Uterus (tissue), 3 donors: ENCODE measurements at regions not wholly inside any gene's neighbourhood (a gene's known extent, or its start where the extent isn't known, plus 50 kb on each side); places are given as distances from the start of the nearest gene placed in this dataset.
"Not testable (repeated sequence)": the region's sequence is repeated elsewhere in the genome, so short reads cannot be mapped to it uniquely, and the experiment has no call there.

ENCODE experiments used
- DNase-seq, 2 donors: peaks; one replicate each; pipeline ENCODE4 v3.0.0-alpha.2; 2019 to 2020
- H3K27ac ChIP-seq, 2 donors: fragments of 200-600 bp; sonication (generic); 1 replicate in 1 of 2; 2 replicates in 1 of 2; pipeline ENCODE4 v1.5.1; 2016 to 2018
- H3K27me3 ChIP-seq, 2 donors: fragments of 200-600 bp; sonication (generic); one replicate each; pipeline ENCODE4 v1.5.1; 2018 to 2019; ENCODE audit warnings: control low read depth in 1 of 2
- H3K36me3 ChIP-seq, 2 donors: fragments of 200-600 bp; sonication (generic); one replicate each; pipeline ENCODE4 v1.5.1; 2019; ENCODE audit warnings: control low read depth in 1 of 2
- H3K4me1 ChIP-seq, 2 donors: fragments of 200-600 bp; sonication (generic); one replicate each; pipeline ENCODE4 v1.5.1; 2018 to 2019; ENCODE audit warnings: control low read depth in 1 of 2
- H3K4me3 ChIP-seq, 2 donors: fragments of 200-600 bp; sonication (generic); 1 replicate in 1 of 2; 2 replicates in 1 of 2; pipeline ENCODE4 v1.5.1; 2018 to 2019; ENCODE audit warnings: mild to moderate bottlenecking in 1 of 2
- H3K9me3 ChIP-seq, 2 donors: fragments of 200-600 bp; sonication (generic); one replicate each; pipeline ENCODE4 v1.5.1; 2019; ENCODE audit warnings: control low read depth in 1 of 2
- intact Hi-C: fragments of 100-400 bp; cut with DNase I; formaldehyde crosslinking; loops from one replicate; pipeline ENCODE4 v1.15.1; 2023; ENCODE audit warnings: low total_unique reads
- donor health status: DM: yes; HTN: yes; CAD: no.

- H3K36me3 ChIP-seq, H3K9me3 ChIP-seq, H3K27me3 ChIP-seq, H3K27ac ChIP-seq, DNase-seq, intact Hi-C loops, H3K4me1 ChIP-seq, H3K4me3 ChIP-seq: not testable (repeated sequence)
These were observed 365.2 kb downstream of the BCL2L11 start for GRCh38 chr2:111485895-111486294.

GRCh38 chr2:111488451-111488850 is 367.7 kb downstream of the BCL2L11 start:
- H3K36me3 ChIP-seq, H3K27ac ChIP-seq, intact Hi-C loops, H3K9me3 ChIP-seq, DNase-seq, H3K27me3 ChIP-seq, H3K4me3 ChIP-seq, H3K4me1 ChIP-seq: not testable (repeated sequence)

- H3K36me3 ChIP-seq, intact Hi-C loops, H3K27ac ChIP-seq, H3K27me3 ChIP-seq, DNase-seq, H3K4me3 ChIP-seq, H3K9me3 ChIP-seq, H3K4me1 ChIP-seq: not testable (repeated sequence)
These were observed 368.7 kb downstream of the BCL2L11 start for GRCh38 chr2:111489460-111489859.

- H3K36me3 ChIP-seq, H3K9me3 ChIP-seq, intact Hi-C loops, H3K4me1 ChIP-seq, H3K27ac ChIP-seq, H3K4me3 ChIP-seq, H3K27me3 ChIP-seq, DNase-seq: not testable (repeated sequence)
These were observed 370.5 kb downstream of the BCL2L11 start for GRCh38 chr2:111491181-111491580.

- H3K4me1 ChIP-seq, H3K9me3 ChIP-seq, H3K36me3 ChIP-seq, H3K27ac ChIP-seq, intact Hi-C loops, DNase-seq, H3K4me3 ChIP-seq, H3K27me3 ChIP-seq: not testable (repeated sequence)
These were observed 370.9 kb downstream of the BCL2L11 start for GRCh38 chr2:111491614-111492013.

- H3K36me3 ChIP-seq, H3K27me3 ChIP-seq, H3K4me1 ChIP-seq, DNase-seq, H3K9me3 ChIP-seq, intact Hi-C loops, H3K4me3 ChIP-seq: not testable (repeated sequence)
- H3K27ac ChIP-seq: peak overlapping the region; percentile 74
These were observed 372.4 kb downstream of the BCL2L11 start for GRCh38 chr2:111492995-111493719.

GRCh38 chr2:111493720-111494078 is 373.0 kb downstream of the BCL2L11 start:
- H3K4me1 ChIP-seq, H3K4me3 ChIP-seq, H3K27me3 ChIP-seq, H3K36me3 ChIP-seq, DNase-seq, H3K9me3 ChIP-seq, intact Hi-C loops: not testable (repeated sequence)
- peak overlapping the region; percentile 74 for H3K27ac ChIP-seq

- intact Hi-C loops, H3K27me3 ChIP-seq, H3K4me1 ChIP-seq, H3K4me3 ChIP-seq, H3K9me3 ChIP-seq, DNase-seq, H3K36me3 ChIP-seq: not testable (repeated sequence)
- H3K27ac ChIP-seq: peak overlapping the region; percentile 74 to 77
These were observed 373.7 kb downstream of the BCL2L11 start for GRCh38 chr2:111494288-111494980.

GRCh38 chr2:111494981-111495315 is 374.2 kb downstream of the BCL2L11 start:
- peak overlapping the region; percentile 74 to 77 for H3K27ac ChIP-seq
- H3K27me3 ChIP-seq, H3K9me3 ChIP-seq, DNase-seq, H3K4me1 ChIP-seq, H3K4me3 ChIP-seq, H3K36me3 ChIP-seq, intact Hi-C loops: not testable (repeated sequence)

- H3K4me3 ChIP-seq, H3K27me3 ChIP-seq, H3K4me1 ChIP-seq, H3K9me3 ChIP-seq, intact Hi-C loops, H3K36me3 ChIP-seq: not testable (repeated sequence)
- peak overlapping the region; percentile 52 to 63 for H3K27ac ChIP-seq
- peak in 1 of 2 donors; percentile 30 for DNase-seq
These were observed 374.9 kb downstream of the BCL2L11 start for GRCh38 chr2:111495636-111496035.

- H3K4me1 ChIP-seq, intact Hi-C loops, H3K36me3 ChIP-seq, H3K9me3 ChIP-seq, H3K27me3 ChIP-seq, H3K4me3 ChIP-seq: not testable (repeated sequence)
- peak in 1 of 2 donors; percentile 26 for DNase-seq
- peak overlapping the region; percentile 52 to 63 for H3K27ac ChIP-seq
These were observed 375.5 kb downstream of the BCL2L11 start for GRCh38 chr2:111496176-111496575.

GRCh38 chr2:111496860-111497259 is 376.1 kb downstream of the BCL2L11 start:
- H3K4me3 ChIP-seq, H3K36me3 ChIP-seq, DNase-seq, H3K27me3 ChIP-seq, H3K9me3 ChIP-seq, intact Hi-C loops, H3K4me1 ChIP-seq: not testable (repeated sequence)
- H3K27ac ChIP-seq: peak overlapping the region in 1 of 2 donors; percentile 10

- H3K27ac ChIP-seq, DNase-seq, H3K27me3 ChIP-seq, H3K9me3 ChIP-seq, H3K4me3 ChIP-seq, H3K36me3 ChIP-seq, H3K4me1 ChIP-seq, intact Hi-C loops: not testable (repeated sequence)
These were observed 376.6 kb downstream of the BCL2L11 start for GRCh38 chr2:111497270-111497669.

GRCh38 chr2:111500536-111501062 is 379.9 kb downstream of the BCL2L11 start:
- H3K4me3 ChIP-seq, H3K9me3 ChIP-seq, intact Hi-C loops, H3K36me3 ChIP-seq, H3K4me1 ChIP-seq, DNase-seq, H3K27ac ChIP-seq, H3K27me3 ChIP-seq: not testable (repeated sequence)
